ENCODE measurements at regions not wholly inside any gene's neighbourhood (a gene's known extent, or its start where the extent isn't known, plus 50 kb on each side); places are given as distances from the start of the nearest gene placed in this dataset.

GRCh38 chr2:15718103-15718943, 126.7 kb downstream of the DDX1 start:
- TF ChIP-seq, protein P1, sequence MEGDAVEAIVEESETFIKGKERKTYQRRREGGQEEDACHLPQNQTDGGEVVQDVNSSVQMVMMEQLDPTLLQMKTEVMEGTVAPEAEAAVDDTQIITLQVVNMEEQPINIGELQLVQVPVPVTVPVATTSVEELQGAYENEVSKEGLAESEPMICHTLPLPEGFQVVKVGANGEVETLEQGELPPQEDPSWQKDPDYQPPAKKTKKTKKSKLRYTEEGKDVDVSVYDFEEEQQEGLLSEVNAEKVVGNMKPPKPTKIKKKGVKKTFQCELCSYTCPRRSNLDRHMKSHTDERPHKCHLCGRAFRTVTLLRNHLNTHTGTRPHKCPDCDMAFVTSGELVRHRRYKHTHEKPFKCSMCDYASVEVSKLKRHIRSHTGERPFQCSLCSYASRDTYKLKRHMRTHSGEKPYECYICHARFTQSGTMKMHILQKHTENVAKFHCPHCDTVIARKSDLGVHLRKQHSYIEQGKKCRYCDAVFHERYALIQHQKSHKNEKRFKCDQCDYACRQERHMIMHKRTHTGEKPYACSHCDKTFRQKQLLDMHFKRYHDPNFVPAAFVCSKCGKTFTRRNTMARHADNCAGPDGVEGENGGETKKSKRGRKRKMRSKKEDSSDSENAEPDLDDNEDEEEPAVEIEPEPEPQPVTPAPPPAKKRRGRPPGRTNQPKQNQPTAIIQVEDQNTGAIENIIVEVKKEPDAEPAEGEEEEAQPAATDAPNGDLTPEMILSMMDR (IDR thresholded peaks at IDR 0.05; ENCODE audit: poor library complexity, severe bottlenecking): no peak
- TF ChIP-seq EP300 (conservative IDR thresholded peaks at IDR 0.05; ENCODE audit: poor library complexity, severe bottlenecking) (no peak), EZH2 (IDR thresholded peaks at IDR 0.05; ENCODE audit: borderline replicate concordance, insufficient read depth, low read length, poor library complexity, severe bottlenecking) (no peak), POLR2AphosphoS5 (IDR thresholded peaks at IDR 0.05) (no peak), SMC3 (conservative IDR thresholded peaks at IDR 0.05; ENCODE audit: poor library complexity) (no peak), TAF1 (IDR thresholded peaks at IDR 0.05; ENCODE audit: low read depth) (no peak), RAD21 (conservative IDR thresholded peaks at IDR 0.05) (no peak), MXI1 (conservative IDR thresholded peaks at IDR 0.05; ENCODE audit: poor library complexity, severe bottlenecking) (no peak)
- TF ChIP-seq, protein P2, sequence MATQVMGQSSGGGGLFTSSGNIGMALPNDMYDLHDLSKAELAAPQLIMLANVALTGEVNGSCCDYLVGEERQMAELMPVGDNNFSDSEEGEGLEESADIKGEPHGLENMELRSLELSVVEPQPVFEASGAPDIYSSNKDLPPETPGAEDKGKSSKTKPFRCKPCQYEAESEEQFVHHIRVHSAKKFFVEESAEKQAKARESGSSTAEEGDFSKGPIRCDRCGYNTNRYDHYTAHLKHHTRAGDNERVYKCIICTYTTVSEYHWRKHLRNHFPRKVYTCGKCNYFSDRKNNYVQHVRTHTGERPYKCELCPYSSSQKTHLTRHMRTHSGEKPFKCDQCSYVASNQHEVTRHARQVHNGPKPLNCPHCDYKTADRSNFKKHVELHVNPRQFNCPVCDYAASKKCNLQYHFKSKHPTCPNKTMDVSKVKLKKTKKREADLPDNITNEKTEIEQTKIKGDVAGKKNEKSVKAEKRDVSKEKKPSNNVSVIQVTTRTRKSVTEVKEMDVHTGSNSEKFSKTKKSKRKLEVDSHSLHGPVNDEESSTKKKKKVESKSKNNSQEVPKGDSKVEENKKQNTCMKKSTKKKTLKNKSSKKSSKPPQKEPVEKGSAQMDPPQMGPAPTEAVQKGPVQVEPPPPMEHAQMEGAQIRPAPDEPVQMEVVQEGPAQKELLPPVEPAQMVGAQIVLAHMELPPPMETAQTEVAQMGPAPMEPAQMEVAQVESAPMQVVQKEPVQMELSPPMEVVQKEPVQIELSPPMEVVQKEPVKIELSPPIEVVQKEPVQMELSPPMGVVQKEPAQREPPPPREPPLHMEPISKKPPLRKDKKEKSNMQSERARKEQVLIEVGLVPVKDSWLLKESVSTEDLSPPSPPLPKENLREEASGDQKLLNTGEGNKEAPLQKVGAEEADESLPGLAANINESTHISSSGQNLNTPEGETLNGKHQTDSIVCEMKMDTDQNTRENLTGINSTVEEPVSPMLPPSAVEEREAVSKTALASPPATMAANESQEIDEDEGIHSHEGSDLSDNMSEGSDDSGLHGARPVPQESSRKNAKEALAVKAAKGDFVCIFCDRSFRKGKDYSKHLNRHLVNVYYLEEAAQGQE (IDR thresholded peaks at IDR 0.05; ENCODE audit: borderline replicate concordance): no peak
